ENCODE measurements at regions not wholly inside any gene's neighbourhood (a gene's known extent, or its start where the extent isn't known, plus 50 kb on each side); places are given as distances from the start of the nearest gene placed in this dataset.

DNA sequence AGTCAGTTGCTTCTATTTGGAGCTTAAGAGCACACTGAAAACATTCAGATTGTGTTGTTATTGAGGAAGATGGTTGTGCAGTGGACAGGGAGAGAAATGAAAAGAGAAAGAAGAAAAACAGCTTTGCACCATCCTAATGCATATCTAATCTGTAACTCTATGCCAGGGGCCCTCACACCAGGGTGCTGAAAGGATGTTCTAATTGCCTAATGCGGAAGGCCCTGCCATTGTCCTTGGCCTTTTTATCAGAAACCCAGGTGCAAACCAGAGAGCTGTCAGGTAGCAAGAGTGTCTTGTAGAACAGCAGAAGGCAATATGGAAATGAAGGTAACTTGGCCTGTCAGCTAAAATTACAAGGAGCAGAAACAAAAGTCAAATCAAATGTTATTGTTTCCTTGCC lies 384.5 kb upstream of the PIK3R1 start:
- no peak overlapping the region for H3K4me3 ChIP-seq (ENCODE audit: low read depth in 1 of 2, low read length in 2 of 2)
- 58 to 95% methylated on average over 1 of the region's 1 CpG for WGBS, 2 donors
- no peaks in the 10 kb centered on the region for H3K4me1 ChIP-seq (ENCODE audit: control insufficient read depth in 2 of 2, insufficient read depth in 2 of 2, low read length in 1 of 2)
- no peaks in the 10 kb centered on the region for H3K27me3 ChIP-seq (ENCODE audit: control insufficient read depth in 1 of 2, insufficient read depth in 2 of 2, low read length in 2 of 2)
- no peaks in the 10 kb centered on the region for H3K36me3 ChIP-seq (ENCODE audit: control insufficient read depth in 2 of 2, insufficient read depth in 2 of 2, low read length in 1 of 2)
- H3K27ac ChIP-seq (ENCODE audit: low read depth in 2 of 2, low read length in 1 of 2), result no peak overlapping the region
- H3K9me3 ChIP-seq (ENCODE audit: control insufficient read depth in 2 of 2, insufficient read depth in 1 of 2, low read depth in 1 of 2, low read length in 1 of 2), result no peaks in the 10 kb centered on the region

DNA sequence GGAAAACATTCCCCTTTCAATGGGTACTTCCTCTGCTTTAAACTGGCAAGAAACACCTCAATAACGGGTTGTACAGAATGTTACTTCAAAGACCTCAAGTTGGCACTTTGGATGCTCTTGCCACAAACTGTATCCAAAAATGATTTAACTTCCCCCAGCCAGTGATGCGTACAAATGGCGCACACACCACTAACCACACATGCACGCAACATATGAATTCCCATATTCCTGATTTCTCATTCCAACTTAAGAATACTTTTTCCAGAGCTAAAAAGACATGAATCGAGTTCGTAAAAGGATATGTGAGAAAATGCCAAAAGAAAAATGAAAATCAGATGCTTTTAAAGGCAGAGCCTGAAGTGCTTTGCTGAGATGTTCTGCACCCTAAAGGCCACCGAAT lies 388.0 kb upstream of the PIK3R1 start:
- no peaks in the 10 kb centered on the region for H3K36me3 ChIP-seq (ENCODE audit: control insufficient read depth in 2 of 2, insufficient read depth in 2 of 2, low read length in 1 of 2)
- H3K27ac ChIP-seq (ENCODE audit: low read depth in 2 of 2, low read length in 1 of 2), result no peak overlapping the region
- WGBS, 2 donors, result 88% methylated on average over 7 of the region's 7 CpGs
- H3K4me1 ChIP-seq (ENCODE audit: control insufficient read depth in 2 of 2, insufficient read depth in 2 of 2, low read length in 1 of 2), result no peaks in the 10 kb centered on the region
- no peaks in the 10 kb centered on the region for H3K9me3 ChIP-seq (ENCODE audit: control insufficient read depth in 2 of 2, insufficient read depth in 1 of 2, low read depth in 1 of 2, low read length in 1 of 2)
- no peaks in the 10 kb centered on the region for H3K27me3 ChIP-seq (ENCODE audit: control insufficient read depth in 1 of 2, insufficient read depth in 2 of 2, low read length in 2 of 2)
- H3K4me3 ChIP-seq (ENCODE audit: low read depth in 1 of 2, low read length in 2 of 2), result no peak overlapping the region

DNA sequence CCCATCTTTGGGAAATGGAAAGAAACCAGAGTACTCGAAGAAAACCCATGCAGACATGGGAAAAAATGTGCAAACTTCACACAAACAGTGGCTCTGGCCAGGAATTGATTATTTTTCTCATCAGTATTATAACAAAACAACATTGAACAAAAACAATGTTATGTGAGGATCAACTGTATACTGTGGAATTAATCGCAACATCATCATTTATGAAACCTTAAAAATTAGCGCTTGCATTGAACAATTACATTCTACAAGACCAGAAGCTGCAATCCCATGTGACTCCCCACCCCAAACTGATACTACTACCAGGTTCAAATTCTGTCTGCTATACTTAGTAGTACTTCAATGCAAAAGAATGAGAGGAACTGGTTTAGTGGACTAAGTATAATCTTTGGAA lies 390.7 kb upstream of the PIK3R1 start:
- WGBS, 2 donors, result 79% methylated on average over 3 of the region's 3 CpGs
- Histone ChIP-seq H3K4me1 (ENCODE audit: control insufficient read depth in 2 of 2, insufficient read depth in 2 of 2, low read length in 1 of 2) (no peaks in the 10 kb centered on the region), H3K27me3 (ENCODE audit: control insufficient read depth in 1 of 2, insufficient read depth in 2 of 2, low read length in 2 of 2) (no peaks in the 10 kb centered on the region), H3K4me3 (ENCODE audit: low read depth in 1 of 2, low read length in 2 of 2) (no peak overlapping the region), H3K36me3 (ENCODE audit: control insufficient read depth in 2 of 2, insufficient read depth in 2 of 2, low read length in 1 of 2) (no peaks in the 10 kb centered on the region), H3K27ac (ENCODE audit: low read depth in 2 of 2, low read length in 1 of 2) (no peak overlapping the region), H3K9me3 (ENCODE audit: control insufficient read depth in 2 of 2, insufficient read depth in 1 of 2, low read depth in 1 of 2, low read length in 1 of 2) (no peaks in the 10 kb centered on the region)

DNA sequence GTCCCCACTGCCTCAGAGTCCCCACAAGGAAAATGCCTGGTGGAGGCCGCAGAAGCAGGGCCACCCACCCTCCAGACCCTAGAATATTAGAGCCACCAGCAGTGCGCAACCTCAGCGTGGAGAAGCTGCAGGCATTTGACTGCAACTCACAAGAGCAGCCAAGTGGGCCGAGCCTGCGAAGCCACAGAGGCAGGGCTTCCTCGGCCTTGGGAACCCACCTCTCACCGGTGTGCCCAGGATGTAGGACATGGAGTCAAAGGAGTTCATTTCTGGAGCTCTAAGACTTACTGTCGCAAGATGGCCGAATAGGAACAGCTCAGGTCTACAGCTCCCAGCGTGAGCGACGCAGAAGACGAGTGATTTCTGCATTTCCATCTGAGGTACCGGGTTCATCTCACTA lies 397.9 kb upstream of the PIK3R1 start:
- no peaks in the 10 kb centered on the region for H3K36me3 ChIP-seq (ENCODE audit: control insufficient read depth in 2 of 2, insufficient read depth in 2 of 2, low read length in 1 of 2)
- no peak overlapping the region for H3K27ac ChIP-seq (ENCODE audit: low read depth in 2 of 2, low read length in 1 of 2)
- H3K27me3 ChIP-seq (ENCODE audit: control insufficient read depth in 1 of 2, insufficient read depth in 2 of 2, low read length in 2 of 2), result no peaks in the 10 kb centered on the region
- H3K4me3 ChIP-seq (ENCODE audit: low read depth in 1 of 2, low read length in 2 of 2), result no peak overlapping the region
- WGBS, 2 donors, result 88 to 92% methylated on average over 14 of the region's 14 CpGs
- no peaks in the 10 kb centered on the region for H3K9me3 ChIP-seq (ENCODE audit: control insufficient read depth in 2 of 2, insufficient read depth in 1 of 2, low read depth in 1 of 2, low read length in 1 of 2)
- H3K4me1 ChIP-seq (ENCODE audit: control insufficient read depth in 2 of 2, insufficient read depth in 2 of 2, low read length in 1 of 2), result no peaks in the 10 kb centered on the region

DNA sequence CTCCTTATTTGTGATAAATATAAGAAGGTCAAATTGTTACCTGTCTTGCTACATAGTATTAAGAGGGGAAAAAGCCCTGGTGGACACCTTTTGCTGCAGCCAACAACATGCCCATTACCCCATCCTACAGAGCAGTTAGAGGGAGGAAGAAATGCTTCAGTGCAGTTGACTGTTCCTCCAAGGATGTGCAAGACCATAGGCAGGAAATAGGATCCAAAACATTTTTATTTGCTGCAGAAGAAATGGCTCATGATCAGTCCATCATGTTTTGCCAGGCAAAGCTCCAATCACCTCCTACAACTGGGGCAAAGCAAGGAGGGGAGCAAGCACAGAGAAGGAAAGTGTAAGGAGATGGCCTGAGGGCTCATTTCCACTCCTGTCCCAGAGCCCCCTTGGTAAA lies 399.1 kb upstream of the PIK3R1 start:
- no peaks in the 10 kb centered on the region for H3K4me1 ChIP-seq (ENCODE audit: control insufficient read depth in 2 of 2, insufficient read depth in 2 of 2, low read length in 1 of 2)
- no peaks in the 10 kb centered on the region for H3K36me3 ChIP-seq (ENCODE audit: control insufficient read depth in 2 of 2, insufficient read depth in 2 of 2, low read length in 1 of 2)
- H3K27me3 ChIP-seq (ENCODE audit: control insufficient read depth in 1 of 2, insufficient read depth in 2 of 2, low read length in 2 of 2), result no peaks in the 10 kb centered on the region
- H3K4me3 ChIP-seq (ENCODE audit: low read depth in 1 of 2, low read length in 2 of 2), result no peak overlapping the region
- H3K27ac ChIP-seq (ENCODE audit: low read depth in 2 of 2, low read length in 1 of 2), result no peak overlapping the region
- H3K9me3 ChIP-seq (ENCODE audit: control insufficient read depth in 2 of 2, insufficient read depth in 1 of 2, low read depth in 1 of 2, low read length in 1 of 2), result no peaks in the 10 kb centered on the region

DNA sequence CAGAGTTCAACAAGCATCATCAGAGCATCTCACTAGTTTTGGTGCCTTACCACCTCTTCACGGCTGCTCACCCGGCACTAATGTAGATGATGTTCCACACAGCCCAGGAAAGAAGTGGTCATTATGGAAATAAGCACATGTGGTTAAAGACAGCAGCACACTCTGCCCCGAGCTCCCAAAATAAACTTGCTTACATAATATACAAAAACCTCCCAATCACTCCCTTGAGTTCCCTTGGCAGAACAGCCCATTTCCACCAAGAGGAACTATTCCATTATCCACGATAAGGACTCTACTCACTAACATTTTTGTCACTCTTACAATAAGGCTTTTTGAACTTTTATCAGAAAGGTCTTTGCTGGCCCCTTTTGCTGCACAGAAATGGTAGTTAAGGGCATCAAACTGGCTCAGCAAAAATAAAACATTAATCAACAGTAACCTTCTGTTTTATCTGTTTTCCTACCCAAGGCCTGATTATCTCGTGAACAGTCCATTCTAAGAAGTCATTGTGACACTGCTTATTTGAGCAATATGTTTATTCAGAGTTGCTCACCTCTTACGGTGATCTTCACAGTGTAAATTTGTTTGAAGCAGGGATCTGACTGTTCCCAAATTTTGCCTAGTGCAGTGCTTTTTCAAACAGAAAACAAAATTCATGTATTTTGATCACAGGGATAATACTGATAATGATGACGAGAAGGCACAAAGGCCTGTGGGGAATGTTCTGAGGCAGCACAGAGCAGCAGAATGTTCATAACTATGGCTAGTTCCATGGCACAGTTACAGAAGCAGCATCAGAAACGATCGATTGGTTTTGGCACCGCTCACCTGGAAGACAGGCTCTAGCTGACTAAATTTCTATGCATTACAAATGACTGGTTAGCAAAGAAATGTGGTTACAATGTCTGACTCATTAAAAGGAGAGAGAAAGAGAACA lies 399.8 kb upstream of the PIK3R1 start:
- Histone ChIP-seq H3K4me1 (ENCODE audit: control insufficient read depth in 2 of 2, insufficient read depth in 2 of 2, low read length in 1 of 2) (no peaks in the 10 kb centered on the region), H3K9me3 (ENCODE audit: control insufficient read depth in 2 of 2, insufficient read depth in 1 of 2, low read depth in 1 of 2, low read length in 1 of 2) (no peaks in the 10 kb centered on the region), H3K4me3 (ENCODE audit: low read depth in 1 of 2, low read length in 2 of 2) (no peak overlapping the region), H3K27ac (ENCODE audit: low read depth in 2 of 2, low read length in 1 of 2) (no peak overlapping the region), H3K36me3 (ENCODE audit: control insufficient read depth in 2 of 2, insufficient read depth in 2 of 2, low read length in 1 of 2) (no peaks in the 10 kb centered on the region), H3K27me3 (ENCODE audit: control insufficient read depth in 1 of 2, insufficient read depth in 2 of 2, low read length in 2 of 2) (no peaks in the 10 kb centered on the region)
- 56 to 67% methylated on average over 10 of the region's 10 CpGs for WGBS, 2 donors

DNA sequence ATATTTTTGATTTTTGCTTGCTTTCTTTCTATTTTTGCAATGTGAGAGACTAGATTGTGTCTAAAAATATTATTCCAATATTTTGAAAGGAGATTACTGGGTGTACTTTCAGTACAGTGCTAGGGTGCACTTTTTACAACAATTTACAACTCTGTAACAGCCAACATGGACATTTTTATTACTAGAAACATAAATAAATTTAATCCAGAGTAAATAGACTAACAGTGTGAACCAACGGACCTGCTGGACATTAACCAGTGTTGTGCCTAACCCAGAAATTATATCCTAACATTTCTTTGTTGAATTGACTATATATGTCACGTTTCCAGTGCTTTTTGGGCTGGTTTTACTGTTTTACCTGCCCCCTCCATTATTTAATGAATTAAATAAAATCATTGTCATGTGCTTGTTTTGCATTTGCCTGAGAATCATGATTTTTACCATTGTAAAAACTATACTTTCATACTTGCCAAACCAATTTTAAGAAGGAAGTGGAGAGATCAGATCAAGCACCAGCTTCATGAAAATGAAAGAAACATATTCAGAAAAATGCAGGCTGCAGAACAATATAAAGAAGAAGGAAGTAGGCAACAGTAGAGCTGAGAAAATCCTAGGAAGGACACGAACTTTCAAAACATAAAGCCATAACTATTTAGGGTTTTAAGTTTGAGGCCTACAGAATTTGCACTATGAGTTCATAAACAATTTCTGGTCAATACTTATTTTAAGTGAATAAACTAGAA lies 400.8 kb upstream of the PIK3R1 start:
- no peak overlapping the region for H3K27ac ChIP-seq (ENCODE audit: low read depth in 2 of 2, low read length in 1 of 2)
- H3K4me1 ChIP-seq (ENCODE audit: control insufficient read depth in 2 of 2, insufficient read depth in 2 of 2, low read length in 1 of 2), result no peaks in the 10 kb centered on the region
- H3K9me3 ChIP-seq (ENCODE audit: control insufficient read depth in 2 of 2, insufficient read depth in 1 of 2, low read depth in 1 of 2, low read length in 1 of 2), result no peaks in the 10 kb centered on the region
- no peak overlapping the region for H3K4me3 ChIP-seq (ENCODE audit: low read depth in 1 of 2, low read length in 2 of 2)
- no peaks in the 10 kb centered on the region for H3K36me3 ChIP-seq (ENCODE audit: control insufficient read depth in 2 of 2, insufficient read depth in 2 of 2, low read length in 1 of 2)
- 48 to 60% methylated on average over 3 of the region's 3 CpGs for WGBS, 2 donors
- no peaks in the 10 kb centered on the region for H3K27me3 ChIP-seq (ENCODE audit: control insufficient read depth in 1 of 2, insufficient read depth in 2 of 2, low read length in 2 of 2)

DNA sequence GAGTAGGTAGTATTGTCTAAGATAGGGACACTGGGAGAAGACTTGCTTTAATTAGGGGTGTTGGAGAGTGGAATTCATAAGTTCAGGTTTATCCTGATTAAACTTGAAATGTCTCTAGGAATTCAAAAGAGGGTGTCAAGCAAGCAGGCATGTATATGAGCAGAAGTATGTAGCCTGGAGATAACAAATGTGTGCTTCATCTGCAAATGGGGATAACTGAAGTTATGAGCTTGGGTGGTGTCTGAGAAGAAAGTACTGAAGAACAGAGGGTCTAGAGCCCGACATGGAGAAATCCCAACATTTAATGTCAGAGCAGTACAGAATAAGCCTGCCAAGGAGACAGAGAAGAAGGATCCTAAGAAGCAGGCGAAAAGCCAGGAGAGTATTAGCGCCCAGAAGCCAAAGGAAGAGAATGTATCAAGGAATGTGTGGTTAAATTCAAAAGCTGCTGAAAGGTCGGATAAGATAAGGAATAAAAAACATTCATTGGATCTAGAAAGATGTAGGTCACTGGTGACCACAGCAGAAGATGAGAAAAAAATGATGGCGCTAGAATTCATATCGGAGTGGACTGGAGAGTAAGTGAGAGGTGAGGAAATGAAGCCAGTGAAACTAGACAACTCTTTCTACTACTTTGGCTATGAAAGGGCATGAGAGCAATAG lies 401.5 kb upstream of the PIK3R1 start:
- Histone ChIP-seq H3K36me3 (ENCODE audit: control insufficient read depth in 2 of 2, insufficient read depth in 2 of 2, low read length in 1 of 2) (no peaks in the 10 kb centered on the region), H3K27me3 (ENCODE audit: control insufficient read depth in 1 of 2, insufficient read depth in 2 of 2, low read length in 2 of 2) (no peaks in the 10 kb centered on the region), H3K4me3 (ENCODE audit: low read depth in 1 of 2, low read length in 2 of 2) (no peak overlapping the region), H3K4me1 (ENCODE audit: control insufficient read depth in 2 of 2, insufficient read depth in 2 of 2, low read length in 1 of 2) (no peaks in the 10 kb centered on the region), H3K27ac (ENCODE audit: low read depth in 2 of 2, low read length in 1 of 2) (no peak overlapping the region), H3K9me3 (ENCODE audit: control insufficient read depth in 2 of 2, insufficient read depth in 1 of 2, low read depth in 1 of 2, low read length in 1 of 2) (no peaks in the 10 kb centered on the region)
- WGBS, 2 donors, result 78 to 83% methylated on average over 6 of the region's 6 CpGs

DNA sequence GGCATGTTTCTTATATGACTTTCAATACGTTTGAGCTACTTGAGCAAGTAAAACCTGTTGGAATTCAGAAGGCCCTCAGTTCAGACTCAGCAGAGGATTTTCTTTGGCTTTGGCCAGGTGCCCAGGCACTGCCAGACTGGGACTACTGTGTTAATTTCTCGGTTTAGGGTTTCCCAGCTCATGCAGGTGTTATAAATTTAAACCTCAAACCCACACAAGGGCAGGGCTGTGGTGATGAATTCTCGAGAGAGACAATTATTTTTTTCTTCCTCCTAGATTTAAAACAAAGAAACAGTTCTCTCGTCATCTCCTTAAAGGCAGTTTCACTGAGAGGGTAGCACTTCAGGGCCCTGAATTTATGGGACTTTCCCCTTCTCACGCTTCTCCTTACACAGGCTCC lies 406.0 kb upstream of the PIK3R1 start:
- H3K4me1 ChIP-seq (ENCODE audit: control insufficient read depth in 2 of 2, insufficient read depth in 2 of 2, low read length in 1 of 2), result no peaks in the 10 kb centered on the region
- WGBS, 2 donors, result 63 to 66% methylated on average over 5 of the region's 5 CpGs
- no peaks in the 10 kb centered on the region for H3K9me3 ChIP-seq (ENCODE audit: control insufficient read depth in 2 of 2, insufficient read depth in 1 of 2, low read depth in 1 of 2, low read length in 1 of 2)
- H3K4me3 ChIP-seq (ENCODE audit: low read depth in 1 of 2, low read length in 2 of 2), result no peak overlapping the region
- no peak overlapping the region for H3K27ac ChIP-seq (ENCODE audit: low read depth in 2 of 2, low read length in 1 of 2)
- no peaks in the 10 kb centered on the region for H3K27me3 ChIP-seq (ENCODE audit: control insufficient read depth in 1 of 2, insufficient read depth in 2 of 2, low read length in 2 of 2)
- no peaks in the 10 kb centered on the region for H3K36me3 ChIP-seq (ENCODE audit: control insufficient read depth in 2 of 2, insufficient read depth in 2 of 2, low read length in 1 of 2)
